NCI-H2029 treated with DMSO at 0.1 percent for 48 hours (cell line): ENCODE measurements at regions not wholly inside any gene's neighbourhood (a gene's known extent, or its start where the extent isn't known, plus 50 kb on each side); places are given as distances from the start of the nearest gene placed in this dataset.

ENCODE experiments used
- DNase-seq: peaks from one replicate; lab custom pipeline; 2025; lab: John Stamatoyannopoulos, UW

GRCh38 chr6:105765239-105765638 lies 320.9 kb upstream of the PRDM1 start:
- DNase-seq, result no peak

- DNase-seq, result no peak
Measured at GRCh38 chr6:105764315-105764714, 321.8 kb upstream of the PRDM1 start.

GRCh38 chr6:105763866-105764265 lies 322.3 kb upstream of the PRDM1 start:
- no peak for DNase-seq

- no peak for DNase-seq
Measured at GRCh38 chr6:105760746-105761145, 325.4 kb upstream of the PRDM1 start.

GRCh38 chr6:105759946-105760345 lies 326.2 kb upstream of the PRDM1 start:
- DNase-seq, result no peak

GRCh38 chr6:105759015-105759414 lies 327.1 kb upstream of the PRDM1 start:
- DNase-seq, result no peak

- no peak for DNase-seq
Measured at GRCh38 chr6:105757512-105758200, 328.5 kb upstream of the PRDM1 start.

GRCh38 chr6:105755885-105756284 lies 330.3 kb upstream of the PRDM1 start:
- no peak for DNase-seq

- no peak for DNase-seq
Measured at GRCh38 chr6:105753620-105754211, 332.4 kb upstream of the PRDM1 start.

- DNase-seq, result no peak
Measured at GRCh38 chr6:105753207-105753606, 332.9 kb upstream of the PRDM1 start.

GRCh38 chr6:105750089-105750488 lies 336.0 kb upstream of the PRDM1 start:
- no peak for DNase-seq

- DNase-seq, result peak; percentile 11
Measured at GRCh38 chr6:105748737-105749161, 337.4 kb upstream of the PRDM1 start.

- no peak for DNase-seq
Measured at GRCh38 chr6:105747823-105748405, 338.2 kb upstream of the PRDM1 start.

GRCh38 chr6:105746509-105746908 lies 339.6 kb upstream of the PRDM1 start:
- DNase-seq, result no peak

- no peak for DNase-seq
Measured at GRCh38 chr6:105746130-105746505, 340.0 kb upstream of the PRDM1 start.

GRCh38 chr6:105745464-105746129 lies 340.5 kb upstream of the PRDM1 start:
- DNase-seq, result no peak

- DNase-seq, result no peak
Measured at GRCh38 chr6:105744815-105745214, 341.3 kb upstream of the PRDM1 start.

- no peak for DNase-seq
Measured at GRCh38 chr6:105740946-105741645, 338.2 kb upstream of the PREP start.

- DNase-seq, result no peak
Measured at GRCh38 chr6:105739764-105740163, 336.9 kb upstream of the PREP start.

GRCh38 chr6:105733556-105734162 lies 330.8 kb upstream of the PREP start:
- DNase-seq, result peak; percentile 23

GRCh38 chr6:105728995-105729394 lies 326.1 kb upstream of the PREP start:
- DNase-seq, result no peak
